Heart right ventricle (tissue), 16 donors: ENCODE measurements at regions not wholly inside any gene's neighbourhood (a gene's known extent, or its start where the extent isn't known, plus 50 kb on each side); places are given as distances from the start of the nearest gene placed in this dataset.

ENCODE experiments used
- ATAC-seq, 8 donors: fragments of 200-7000 bp; cut with Tn5 transposase; one replicate each; pipeline ENCODE4 v1.9.1; 2020; ENCODE audit warnings: mild to moderate bottlenecking in 8 of 8, moderate library complexity in 8 of 8, moderate number of reproducible peaks in 1 of 8
- DNase-seq, 2 donors: peaks; one replicate each; pipeline ENCODE4 v3.0.0-alpha.2; 2020
- H3K27ac ChIP-seq, 10 donors: fragments of 200-600 bp; sonication (generic) in 2 of 10; one replicate each; pipeline versions ENCODE4 v1.5.0 to v1.8.0; 2020 to 2022; ENCODE audit warnings: mild to moderate bottlenecking in 3 of 10
- H3K27me3 ChIP-seq, 7 donors: fragments of 200-600 bp; one replicate each; pipeline ENCODE4 v1.8.0; 2021 to 2022; ENCODE audit warnings: mild to moderate bottlenecking in 2 of 7
- H3K36me3 ChIP-seq, 9 donors: fragments of 200-600 bp; sonication (generic) in 1 of 9; one replicate each; pipeline versions ENCODE4 v1.5.0 to v1.8.0; 2020 to 2022; ENCODE audit warnings: mild to moderate bottlenecking in 2 of 9
- H3K4me1 ChIP-seq, 9 donors: fragments of 200-600 bp; sonication (generic) in 1 of 9; one replicate each; pipeline versions ENCODE4 v1.5.0 to v1.8.0; 2020 to 2022; ENCODE audit warnings: mild to moderate bottlenecking in 4 of 9
- H3K4me3 ChIP-seq, 10 donors: fragments of 200-600 bp; sonication (generic) in 2 of 10; one replicate each; pipeline versions ENCODE4 v1.5.0 to v1.8.0; 2020 to 2022; ENCODE audit warnings: mild to moderate bottlenecking in 7 of 10, moderate library complexity in 2 of 10
- H3K9me3 ChIP-seq, 11 donors: fragments of 200-600 bp in 10 of 11; sonication (generic) in 2 of 11; one replicate each; pipeline versions ENCODE4 v1.5.0 to v1.8.0; 2013 to 2022; ENCODE audit warnings: mild to moderate bottlenecking in 2 of 11, control low read depth in 1 of 11, moderate library complexity in 1 of 11
- CTCF ChIP-seq, 9 donors: fragments of 200-600 bp; sonication (generic) in 2 of 9; IDR thresholded peaks; one replicate each; pipeline versions ENCODE4 v1.5.0 to v1.8.0; 2021 to 2022; ENCODE audit warnings: antibody characterized with exemption in 9 of 9, mild to moderate bottlenecking in 5 of 9, moderate library complexity in 1 of 9
- WGBS, 2 donors: extraction: QIAGEN DNeasy Blood & Tissue Kit; methylation state at CpG; one replicate each; pipeline ENCODE4 v1.1.7; 2013; ENCODE audit warnings: inconsistent platforms in 1 of 2; 5-methylcytosine and 5-hydroxymethylcytosine counted together
- intact Hi-C, 10 donors: fragments of 100-400 bp; cut with DNase I; formaldehyde crosslinking; loops; one replicate each; pipeline versions ENCODE4 v1.11.1 to v1.14.2; 2022
- donor health status: Arrhythmogenic right ventricular cardiomyopathy.
- donor health status: ischemic (EF 13 %, LVEDD 7.1; RV severe dilation, severe dysfunction).
- donor health status: healthy with polysubstance abuse.
- donor health status: DM: no; HTN: yes; CAD: no.
- donor health status: DM: no; HTN: no; CAD: no.
- donor health status: ischemic (EF 25% LVEDD 6.9; RV normal size, moderate dysfunction).
- donor health status: ischemic (EF 25% LVEDD 5.7; RV mildly dilated, moderate dysfunction).
- donor health status: healthy.
- donor health status: DM: yes; HTN: yes; CAD: no.
- donor health status: Ischemic cardiomyopathy.
- donor health status: ischemic (EF 35%, LVEDD 5.7; RV mildly dilated, moderate dysfunction).
- donor health status: nonischemic (EF 11% LVEDD 7.7; RV severe dilation, severe dysfunction).
- donor health status: DM: yes; HTN: yes; CAD: no.
- donor health status: PGD.
- donor health status: ischemic (EF 29% LVEDD 5.4; RV normal size, mild dysfunction).
- donor health status: nonischemic (EF 23%, LVEDD 6.1; RV moderate dilation, normal function).

GRCh38 chr12:4157122-4157521 is 116.4 kb upstream of the CCND2 start:
- no peaks in the 10 kb centered on the region for H3K9me3 ChIP-seq
- H3K4me1 ChIP-seq: peaks cover 0 to 18% (median 0%) of the 10 kb centered on the region in 9 donors
- intact Hi-C loops: no loop called here
- 84 to 88% methylated on average over 3 of the region's 3 CpGs for WGBS, 2 donors
- ATAC-seq (no peak), DNase-seq (no peak)
- H3K4me3 ChIP-seq: no peak overlapping the region
- no peak overlapping the region for H3K27ac ChIP-seq
- no peaks in the 10 kb centered on the region for H3K36me3 ChIP-seq
- no peaks in the 10 kb centered on the region for H3K27me3 ChIP-seq
- TF ChIP-seq CTCF (IDR thresholded peaks at IDR 0.05): no peak

- ATAC-seq (no peak), DNase-seq (no peak)
- TF ChIP-seq CTCF (IDR thresholded peaks at IDR 0.05): no peak
- Histone ChIP-seq H3K36me3 (no peaks in the 10 kb centered on the region), H3K4me3 (no peak overlapping the region), H3K27me3 (peaks cover 0 to 4% (median 0%) of the 10 kb centered on the region in 7 donors), H3K27ac (no peak overlapping the region), H3K9me3 (no peaks in the 10 kb centered on the region), H3K4me1 (peaks cover 0 to 23% (median 0%) of the 10 kb centered on the region in 9 donors)
- 89 to 92% methylated on average over 2 of the region's 2 CpGs for WGBS, 2 donors
- intact Hi-C loops: no loop called here
These were observed 117.2 kb upstream of the CCND2 start for GRCh38 chr12:4156317-4156716.

GRCh38 chr12:4154672-4155225 is 118.8 kb upstream of the CCND2 start:
- DNase-seq: no peak
- TF ChIP-seq CTCF (IDR thresholded peaks at IDR 0.05): no peak
- ATAC-seq: no peak
- Histone ChIP-seq H3K4me3 (no peak overlapping the region), H3K4me1 (peaks cover 0 to 23% (median 0%) of the 10 kb centered on the region in 9 donors), H3K27ac (no peak overlapping the region), H3K27me3 (peaks cover 0 to 7% (median 0%) of the 10 kb centered on the region in 7 donors), H3K36me3 (no peaks in the 10 kb centered on the region), H3K9me3 (no peaks in the 10 kb centered on the region)
- intact Hi-C loops: no loop called here
- 91 to 92% methylated on average over 7 of the region's 7 CpGs for WGBS, 2 donors

GRCh38 chr12:4153343-4153892 is 120.1 kb upstream of the CCND2 start:
- TF ChIP-seq CTCF (IDR thresholded peaks at IDR 0.05): no peak
- intact Hi-C loops: no loop called here
- Histone ChIP-seq H3K4me1 (peaks cover 0 to 31% (median 0%) of the 10 kb centered on the region in 9 donors), H3K27me3 (peaks cover 0 to 7% (median 0%) of the 10 kb centered on the region in 7 donors), H3K27ac (peak overlapping the region in 1 of 10 donors; percentile 68), H3K9me3 (no peaks in the 10 kb centered on the region), H3K36me3 (no peaks in the 10 kb centered on the region), H3K4me3 (no peak overlapping the region)
- ATAC-seq: peak in 3 of 8 donors; percentile 37 to 38 (median 38)
- 66 to 85% methylated on average over 3 of the region's 3 CpGs for WGBS, 2 donors
- no peak for DNase-seq
